GM18519 (cell line): ENCODE measurements at regions not wholly inside any gene's neighbourhood (a gene's known extent, or its start where the extent isn't known, plus 50 kb on each side); places are given as distances from the start of the nearest gene placed in this dataset.

ENCODE experiments used
- ATAC-seq: cut with Tn5 transposase; IDR thresholded peaks from one replicate; pipeline ENCODE4 v1.9.1; 2021; ENCODE audit warnings: mild to moderate bottlenecking, moderate library complexity; ENCODE audit not compliant: unreplicated experiment, low FRiP score

DNA sequence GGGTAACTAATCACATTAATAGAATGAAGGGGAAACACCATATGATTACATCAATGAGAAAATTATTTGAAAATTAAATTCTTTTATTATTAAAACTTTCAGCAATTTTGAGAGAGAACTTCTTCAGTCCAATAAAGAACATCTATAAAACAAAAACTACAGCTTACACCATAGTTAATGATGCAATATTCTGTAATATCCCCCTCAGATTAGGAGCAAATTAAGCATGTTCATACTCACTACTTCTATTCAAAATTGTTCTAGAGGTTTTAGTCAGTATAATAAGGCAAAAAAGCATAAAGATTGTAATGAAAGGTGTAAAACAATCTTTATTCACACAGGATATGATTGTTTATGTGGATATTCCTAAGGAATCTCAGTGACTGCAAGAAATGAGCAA is 465.4 kb downstream of the CD109 start:
- ATAC-seq: no peak

- ATAC-seq: no peak
These were observed 456.2 kb downstream of the CD109 start for GRCh38 chr6:74152096-74152675.

DNA sequence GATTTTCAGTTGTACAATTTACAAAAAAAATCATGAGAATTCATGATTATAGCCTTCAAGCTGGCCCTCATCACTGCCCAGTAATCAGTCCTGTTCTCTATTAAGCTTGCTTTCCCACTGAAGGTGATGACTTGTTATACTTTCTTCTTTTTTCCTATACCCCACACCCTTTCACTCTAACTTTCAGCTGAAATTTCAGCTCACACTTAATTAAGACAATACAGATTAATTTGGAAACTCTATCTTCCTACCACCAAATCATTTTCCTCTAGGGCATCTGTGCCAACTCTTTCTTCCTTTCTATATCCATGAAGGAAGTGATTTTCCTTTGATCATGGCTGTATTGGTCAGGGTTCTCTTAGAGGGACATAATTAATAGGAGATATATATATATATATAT is 449.9 kb downstream of the CD109 start:
- no peak for ATAC-seq

GRCh38 chr6:74137911-74138310 is 441.9 kb downstream of the CD109 start:
- ATAC-seq: no peak

DNA sequence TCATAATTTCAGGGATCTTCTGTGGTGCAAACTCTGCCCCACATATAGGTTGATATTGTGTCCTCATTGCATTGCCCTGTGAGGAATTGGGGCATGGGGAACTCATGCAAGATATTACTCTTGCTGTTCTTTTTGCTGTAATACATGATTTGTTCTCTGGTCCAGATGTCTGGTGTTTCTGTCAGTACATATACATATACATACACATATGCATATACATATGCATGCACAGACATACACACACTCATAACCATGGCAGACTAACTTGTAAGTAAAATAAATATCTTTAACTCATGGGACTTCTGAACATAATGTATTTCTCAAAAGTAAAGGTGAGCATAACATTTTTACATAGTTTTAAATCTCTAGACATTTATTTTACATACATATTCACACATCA is 438.3 kb downstream of the CD109 start:
- no peak for ATAC-seq

DNA sequence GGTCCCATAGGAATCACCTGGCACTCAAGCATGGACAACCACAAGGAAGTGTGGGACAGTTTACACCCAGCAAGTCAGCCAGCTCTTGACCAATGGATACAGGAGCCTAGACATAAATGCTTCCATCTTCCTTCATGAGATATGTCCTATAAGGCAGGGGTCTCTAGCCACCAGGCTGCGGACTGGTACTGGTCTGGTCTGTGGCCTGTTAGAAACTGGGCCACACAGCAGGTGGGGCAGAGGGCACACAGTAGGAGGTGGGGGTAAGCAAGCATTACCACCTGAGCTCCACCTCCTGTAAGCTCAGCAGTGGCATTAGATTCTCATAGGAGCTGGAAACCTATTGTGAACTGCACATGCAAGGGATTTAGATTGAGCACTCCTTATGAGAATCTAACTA is 437.1 kb downstream of the CD109 start:
- ATAC-seq: no peak

DNA sequence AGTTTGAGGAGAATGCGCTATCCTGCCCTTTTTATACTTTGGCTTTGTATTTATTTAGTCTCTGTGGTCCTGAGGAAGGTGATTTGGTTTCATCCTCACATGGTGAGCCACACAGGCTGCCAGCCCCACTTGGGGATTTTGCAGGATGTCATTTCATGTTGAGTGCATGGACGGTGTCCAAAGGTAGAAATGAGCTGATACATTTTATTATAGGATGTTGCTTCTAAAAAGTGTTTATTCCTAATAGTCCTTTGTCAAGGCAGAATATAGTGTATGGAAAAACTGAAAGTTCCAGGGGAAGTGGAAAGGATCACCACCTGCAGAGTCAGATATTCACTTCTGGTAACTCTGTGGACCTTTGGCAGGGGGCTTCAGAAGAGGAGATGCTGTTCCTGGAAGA is 434.6 kb downstream of the CD109 start:
- no peak for ATAC-seq

DNA sequence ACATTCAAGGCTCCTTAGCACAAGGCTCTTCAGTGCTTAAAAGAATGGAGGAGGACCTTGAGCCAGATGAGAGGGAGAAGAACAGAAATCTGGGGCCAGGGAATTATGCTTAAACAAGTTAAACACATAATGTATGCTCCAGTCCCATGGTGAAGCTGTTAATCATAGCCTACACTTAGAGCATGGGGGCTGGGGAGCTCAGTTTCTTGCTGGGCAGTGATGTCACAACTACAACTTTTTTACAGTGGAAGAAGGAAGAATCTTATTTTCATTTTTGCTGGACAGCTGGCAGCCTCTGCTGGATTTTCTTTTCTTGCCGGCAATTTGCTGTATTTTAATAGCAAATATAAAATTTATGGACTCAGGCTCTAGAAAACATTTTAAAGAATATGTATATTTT is 432.5 kb downstream of the CD109 start:
- ATAC-seq: no peak

DNA sequence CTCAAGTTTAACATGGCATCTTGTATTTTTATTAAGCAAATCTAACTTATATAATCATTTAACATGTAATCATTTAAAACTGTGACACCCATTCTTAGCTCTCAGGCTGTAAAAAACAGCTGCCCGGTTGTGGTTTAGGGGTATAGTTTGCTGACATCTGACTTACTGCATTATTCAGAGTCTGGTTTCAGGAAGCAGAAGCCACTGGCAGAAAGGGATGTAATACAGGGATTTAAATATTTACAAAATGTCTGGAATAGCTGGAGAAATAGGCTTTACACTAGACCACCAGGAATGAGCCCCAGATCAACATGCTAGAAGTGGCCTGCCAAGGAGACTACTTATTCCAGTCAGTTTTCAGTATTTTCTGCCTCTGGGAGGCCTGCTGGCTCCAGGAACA is 421.1 kb downstream of the CD109 start:
- ATAC-seq: no peak

- ATAC-seq: no peak
These were observed 419.7 kb downstream of the CD109 start for GRCh38 chr6:74115674-74116073.

DNA sequence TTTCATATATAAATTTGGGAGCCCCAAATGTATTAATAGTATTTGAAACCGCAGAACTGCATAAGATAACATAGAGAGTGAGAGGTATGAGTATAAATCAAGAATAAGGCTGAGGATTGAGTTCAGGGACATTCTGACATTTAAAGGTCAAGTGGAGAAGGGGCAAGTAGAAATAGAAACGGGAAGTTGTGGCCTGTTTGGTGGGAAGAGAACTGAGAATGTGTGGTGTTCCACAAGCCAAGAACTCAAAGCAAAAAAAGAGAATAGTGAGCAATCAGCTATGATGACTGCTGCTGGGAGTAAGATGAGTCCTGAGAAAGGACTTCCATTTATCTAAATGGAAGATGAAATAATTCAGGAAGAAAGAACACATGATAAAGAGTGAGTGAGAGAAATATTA is 418.4 kb downstream of the CD109 start:
- no peak for ATAC-seq

- ATAC-seq: no peak
These were observed 417.9 kb downstream of the CD109 start for GRCh38 chr6:74113901-74114300.

DNA sequence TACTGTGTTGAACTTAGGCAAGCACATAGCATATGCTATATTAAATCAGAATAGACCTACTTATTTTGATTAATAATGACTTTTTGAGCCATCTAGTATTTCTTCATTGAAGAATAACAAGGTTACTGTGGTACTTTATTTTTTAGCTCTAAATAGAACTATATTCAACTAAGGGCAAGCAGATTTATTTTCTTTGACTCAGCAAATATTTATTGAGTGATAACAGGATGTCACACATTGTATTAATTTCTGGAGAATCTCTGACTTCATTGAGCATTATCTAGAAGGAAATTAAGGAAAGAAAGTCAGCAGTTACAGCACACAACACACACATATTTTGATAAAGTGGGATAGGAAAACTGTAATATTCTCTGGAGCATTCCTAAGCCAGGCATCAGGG is 407.4 kb downstream of the CD109 start:
- ATAC-seq: no peak

DNA sequence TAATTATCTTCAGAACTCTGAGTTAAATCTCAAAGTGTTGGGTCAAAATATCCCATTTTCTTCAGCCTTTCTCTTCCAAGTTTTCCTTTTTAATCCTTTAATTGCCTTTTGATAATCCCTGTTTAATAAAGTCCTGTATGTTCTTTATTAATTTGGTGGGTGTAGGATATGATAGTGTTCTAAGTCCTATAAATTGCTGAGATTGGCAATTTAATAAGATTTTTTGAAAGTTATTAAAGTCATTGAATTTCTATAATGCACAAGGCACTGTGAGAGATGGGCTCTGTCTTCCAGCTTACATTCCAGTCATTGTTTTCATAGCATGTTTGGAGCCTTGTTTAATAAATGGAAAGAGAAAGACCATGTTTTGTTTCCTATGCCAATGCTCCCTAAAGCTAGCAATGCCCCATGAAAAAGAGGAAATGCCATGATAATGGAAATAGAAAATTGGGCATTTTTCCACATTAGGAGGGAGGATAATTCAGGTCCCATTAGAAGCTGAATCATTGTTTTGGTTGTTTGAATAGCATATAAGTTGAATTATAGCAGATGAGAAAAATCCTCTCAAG is 404.8 kb downstream of the CD109 start:
- no peak for ATAC-seq

DNA sequence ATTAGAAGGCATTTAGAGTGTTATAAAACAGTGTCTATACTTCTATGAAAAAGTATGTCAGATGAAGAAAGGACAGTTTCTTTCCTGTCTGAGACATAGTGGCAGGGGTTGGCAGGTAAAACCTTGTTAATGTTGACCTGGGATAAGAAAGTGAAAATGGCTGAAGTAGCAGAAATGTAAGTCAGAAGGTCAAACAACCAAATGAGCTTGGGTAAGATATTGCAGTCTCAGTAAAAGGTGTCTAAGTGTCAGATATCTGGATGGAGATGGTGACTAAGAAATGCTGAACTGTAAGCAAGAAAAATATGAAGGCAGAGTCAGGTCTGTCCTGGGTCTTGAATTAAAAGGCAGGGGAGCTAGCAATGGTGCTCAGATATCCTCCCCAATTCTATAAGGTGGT is 400.3 kb downstream of the CD109 start:
- no peak for ATAC-seq

DNA sequence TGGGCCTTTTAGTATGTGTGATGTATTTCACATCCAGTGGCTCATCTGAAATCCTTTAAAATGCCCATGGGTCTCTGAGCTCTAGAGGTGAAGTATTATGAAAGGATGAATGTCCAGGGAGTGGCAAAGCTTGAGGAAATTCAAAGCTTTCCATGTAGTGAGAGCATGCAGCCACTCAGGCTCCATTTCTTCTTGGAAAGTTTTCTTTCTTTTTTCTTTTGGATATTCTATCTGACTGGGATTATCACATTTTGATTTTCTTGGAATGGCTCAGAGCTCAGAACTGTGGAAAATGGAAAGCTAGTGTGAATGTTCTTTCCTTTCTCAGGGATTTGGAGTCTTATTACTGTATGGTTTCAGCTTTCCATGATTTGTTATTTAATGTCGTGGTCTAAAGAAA is 397.4 kb downstream of the CD109 start:
- no peak for ATAC-seq

GRCh38 chr6:74091794-74092157 is 395.8 kb downstream of the CD109 start:
- no peak for ATAC-seq

- ATAC-seq: peak; percentile 58
These were observed 395.3 kb downstream of the CD109 start for GRCh38 chr6:74091136-74091793.

- ATAC-seq: no peak
These were observed 391.9 kb downstream of the CD109 start for GRCh38 chr6:74087899-74088298.

- ATAC-seq: no peak
These were observed 379.9 kb downstream of the CD109 start for GRCh38 chr6:74075896-74076295.

GRCh38 chr6:74075323-74075722 is 379.3 kb downstream of the CD109 start:
- no peak for ATAC-seq

- no peak for ATAC-seq
These were observed 378.6 kb downstream of the CD109 start for GRCh38 chr6:74074645-74075044.
